ENCODE measurements at regions not wholly inside any gene's neighbourhood (a gene's known extent, or its start where the extent isn't known, plus 50 kb on each side); places are given as distances from the start of the nearest gene placed in this dataset.

DNA sequence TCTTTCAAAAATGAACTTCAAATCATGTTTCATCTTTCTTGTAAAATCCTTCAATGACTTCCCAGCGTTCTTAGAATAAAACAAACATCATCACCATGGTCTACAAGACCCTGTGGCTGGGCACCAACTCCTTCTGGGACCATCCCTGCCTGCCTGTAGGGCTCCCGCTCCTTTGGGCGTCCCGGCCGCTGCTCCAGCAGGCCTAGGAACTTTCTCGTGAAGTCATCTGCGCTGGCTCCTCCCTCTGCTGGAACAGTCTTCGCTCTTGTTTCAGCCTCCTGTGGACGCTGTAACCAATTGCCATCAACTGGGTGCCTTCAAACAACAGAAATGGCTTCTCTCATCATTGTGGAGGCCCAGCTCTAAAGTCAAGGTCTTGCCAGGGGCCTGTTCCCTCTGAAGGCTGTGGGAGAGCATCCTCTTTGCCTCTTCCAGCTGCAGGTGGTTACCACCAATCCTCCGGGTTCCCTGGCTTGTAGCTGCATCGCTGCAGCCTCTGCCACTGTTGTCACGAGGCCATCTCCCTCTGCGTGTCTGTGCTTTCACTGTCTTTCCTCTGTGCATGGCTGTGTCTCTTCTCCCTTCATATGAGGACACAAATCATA is 185.5 kb upstream of the SDK2 start:
- Mint-ChIP-seq H3K27ac (peak overlapping the region; percentile 52 to 53), H3K9me3 (no peaks in the 10 kb centered on the region), H3K27me3 (ENCODE audit: low read depth in 2 of 2) (peaks cover 0 to 6% of the 10 kb centered on the region in 2 donors), H3K4me3 (peak overlapping the region; percentile 14), H3K36me3 (no peaks in the 10 kb centered on the region), H3K4me1 (peaks cover 50 to 59% of the 10 kb centered on the region in 2 donors)
- Histone ChIP-seq H3K4me1 (ENCODE audit: control insufficient read depth, insufficient read depth, low read length) (peaks cover 55% of the 10 kb centered on the region), H3K27ac (ENCODE audit: low read length) (no peak overlapping the region), H3K4me3 (ENCODE audit: low read length) (no peak overlapping the region), H3K36me3 (ENCODE audit: control insufficient read depth, insufficient read depth, low read length) (no peaks in the 10 kb centered on the region), H3K9me3 (ENCODE audit: control insufficient read depth, insufficient read depth, low read length) (no peaks in the 10 kb centered on the region), H3K27me3 (ENCODE audit: control insufficient read depth, insufficient read depth, low read length) (no peaks in the 10 kb centered on the region)
- DNase-seq (no peak), ATAC-seq (no peak)
- intact Hi-C loops (cut with micrococcal nuclease), result no loop called here
- TF ChIP-seq, protein P1, sequence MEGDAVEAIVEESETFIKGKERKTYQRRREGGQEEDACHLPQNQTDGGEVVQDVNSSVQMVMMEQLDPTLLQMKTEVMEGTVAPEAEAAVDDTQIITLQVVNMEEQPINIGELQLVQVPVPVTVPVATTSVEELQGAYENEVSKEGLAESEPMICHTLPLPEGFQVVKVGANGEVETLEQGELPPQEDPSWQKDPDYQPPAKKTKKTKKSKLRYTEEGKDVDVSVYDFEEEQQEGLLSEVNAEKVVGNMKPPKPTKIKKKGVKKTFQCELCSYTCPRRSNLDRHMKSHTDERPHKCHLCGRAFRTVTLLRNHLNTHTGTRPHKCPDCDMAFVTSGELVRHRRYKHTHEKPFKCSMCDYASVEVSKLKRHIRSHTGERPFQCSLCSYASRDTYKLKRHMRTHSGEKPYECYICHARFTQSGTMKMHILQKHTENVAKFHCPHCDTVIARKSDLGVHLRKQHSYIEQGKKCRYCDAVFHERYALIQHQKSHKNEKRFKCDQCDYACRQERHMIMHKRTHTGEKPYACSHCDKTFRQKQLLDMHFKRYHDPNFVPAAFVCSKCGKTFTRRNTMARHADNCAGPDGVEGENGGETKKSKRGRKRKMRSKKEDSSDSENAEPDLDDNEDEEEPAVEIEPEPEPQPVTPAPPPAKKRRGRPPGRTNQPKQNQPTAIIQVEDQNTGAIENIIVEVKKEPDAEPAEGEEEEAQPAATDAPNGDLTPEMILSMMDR (IDR thresholded peaks at IDR 0.05), result no peak
- 92% methylated on average over 13 of the region's 13 CpGs for WGBS (ENCODE audit: insufficient coverage)

DNA sequence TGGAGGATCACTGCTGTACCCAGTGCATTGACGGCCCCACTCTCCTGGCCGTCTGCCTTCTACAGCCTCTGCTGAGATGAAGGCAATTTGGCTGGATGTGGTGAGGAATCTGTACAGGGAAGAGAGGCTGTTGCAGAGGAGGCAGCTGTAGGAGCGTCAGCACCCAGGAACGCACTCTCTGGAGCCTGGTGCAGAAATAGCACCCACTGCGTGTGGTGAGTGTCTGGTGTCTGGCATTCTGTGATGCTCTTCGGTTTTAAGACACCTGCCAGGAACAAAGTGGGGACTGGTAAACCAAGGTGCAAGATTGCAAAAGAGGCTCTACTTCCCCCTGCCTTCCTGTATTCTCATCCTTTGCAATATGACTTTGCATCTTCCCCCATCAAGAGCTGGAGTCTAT is 187.5 kb upstream of the SDK2 start:
- H3K36me3 Mint-ChIP-seq, result no peaks in the 10 kb centered on the region
- no peak for DNase-seq

DNA sequence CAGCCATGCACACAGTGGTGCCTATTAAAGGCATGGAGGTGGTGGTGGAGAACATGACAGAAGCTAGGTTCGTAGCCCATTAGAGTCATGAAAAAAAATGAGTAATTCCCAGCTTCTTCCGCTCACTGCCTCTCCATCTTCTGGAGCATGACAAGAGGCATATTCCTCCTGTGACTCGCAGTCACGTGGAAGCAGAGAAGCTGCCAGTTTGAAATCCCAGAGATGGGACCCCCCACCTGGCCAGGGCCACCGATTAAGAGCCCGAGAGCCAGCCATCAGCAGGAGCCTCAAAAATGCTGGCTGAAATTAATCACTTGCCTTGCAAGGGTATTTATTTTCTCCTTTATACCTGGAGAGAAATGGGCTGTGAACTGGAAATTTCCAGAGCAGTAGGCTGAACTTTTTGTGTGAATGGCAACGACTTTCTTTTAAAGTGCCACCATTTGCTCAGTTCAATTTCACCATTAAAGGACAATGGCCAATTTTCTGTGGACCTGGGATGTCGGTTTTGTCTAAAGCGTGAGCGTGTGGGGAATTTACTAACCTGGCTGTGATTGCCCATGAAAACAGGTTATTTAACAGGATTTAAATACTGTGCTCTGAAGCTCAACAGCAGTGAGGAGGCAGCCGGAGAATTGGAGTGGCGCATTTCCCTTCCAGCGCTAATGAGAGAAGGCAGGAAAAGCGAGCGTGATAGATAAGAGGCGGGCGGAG is 189.7 kb upstream of the SDK2 start:
- intact Hi-C loops (cut with micrococcal nuclease), result no loop called here
- no peak overlapping the region for H3K4me3 Mint-ChIP-seq
- H3K9me3 ChIP-seq (ENCODE audit: control insufficient read depth, insufficient read depth, low read length), result no peaks in the 10 kb centered on the region
- 89% methylated on average over 17 of the region's 17 CpGs for WGBS (ENCODE audit: insufficient coverage)
- H3K4me1 ChIP-seq (ENCODE audit: control insufficient read depth, insufficient read depth, low read length), result peaks cover 29% of the 10 kb centered on the region
- no peak overlapping the region for H3K27ac Mint-ChIP-seq
- no peaks in the 10 kb centered on the region for H3K27me3 ChIP-seq (ENCODE audit: control insufficient read depth, insufficient read depth, low read length)
- no peak overlapping the region for H3K27ac ChIP-seq (ENCODE audit: low read length)
- no peaks in the 10 kb centered on the region for H3K36me3 ChIP-seq (ENCODE audit: control insufficient read depth, insufficient read depth, low read length)
- no peaks in the 10 kb centered on the region for H3K9me3 Mint-ChIP-seq
- DNase-seq, result no peak
- H3K4me1 Mint-ChIP-seq, result peaks cover 45 to 51% of the 10 kb centered on the region in 2 donors
- peaks cover 8 to 9% of the 10 kb centered on the region in 2 donors for H3K27me3 Mint-ChIP-seq (ENCODE audit: low read depth in 2 of 2)
- H3K4me3 ChIP-seq (ENCODE audit: low read length), result no peak overlapping the region
- H3K36me3 Mint-ChIP-seq, result no peaks in the 10 kb centered on the region
- TF ChIP-seq, protein P1 (IDR thresholded peaks at IDR 0.05), result no peak
- ATAC-seq, result no peak

More for the DNA sequence above, 187.5 kb upstream of the SDK2 start:
- TF ChIP-seq, protein P1 (IDR thresholded peaks at IDR 0.05), result no peak
- Mint-ChIP-seq H3K9me3 (no peaks in the 10 kb centered on the region), H3K27ac (peak overlapping the region; percentile 48 to 53), H3K4me1 (peaks cover 62 to 73% of the 10 kb centered on the region in 2 donors), H3K27me3 (ENCODE audit: low read depth in 2 of 2) (peaks cover 6 to 9% of the 10 kb centered on the region in 2 donors), H3K4me3 (peak overlapping the region; percentile 21)
- H3K4me1 ChIP-seq (ENCODE audit: control insufficient read depth, insufficient read depth, low read length), result peaks cover 43% of the 10 kb centered on the region
- no peak overlapping the region for H3K27ac ChIP-seq (ENCODE audit: low read length)
- no peaks in the 10 kb centered on the region for H3K36me3 ChIP-seq (ENCODE audit: control insufficient read depth, insufficient read depth, low read length)
- ATAC-seq, result peak in 2 of 3 donors; percentile 14 to 76
- no peak overlapping the region for H3K4me3 ChIP-seq (ENCODE audit: low read length)
- H3K27me3 ChIP-seq (ENCODE audit: control insufficient read depth, insufficient read depth, low read length), result no peaks in the 10 kb centered on the region
- H3K9me3 ChIP-seq (ENCODE audit: control insufficient read depth, insufficient read depth, low read length), result no peaks in the 10 kb centered on the region
- 43% methylated on average over 6 of the region's 6 CpGs for WGBS (ENCODE audit: insufficient coverage)
- intact Hi-C loops (cut with micrococcal nuclease), result no loop called here
